HepG2 (cell line): ENCODE measurements at regions not wholly inside any gene's neighbourhood (a gene's known extent, or its start where the extent isn't known, plus 50 kb on each side); places are given as distances from the start of the nearest gene placed in this dataset.

Experiments
- ATAC-seq: fragments of 200-7000 bp; cut with Tn5 transposase; 3 replicates; pipeline ENCODE4 v1.9.1; 2020; ENCODE audit warnings: mild to moderate bottlenecking, moderate library complexity
- BruUV-seq: library from RNA; stranded (reverse); fragments of 400-500 nt; replicated peaks from 2 replicates; lab custom pipeline; 2021; lab: Mats Ljungman, UMichigan
- CTCF ChIA-PET: fragments of 300-600 bp; formaldehyde crosslinking; extraction: SDS; loops from one replicate; lab custom pipeline; 2021; ENCODE audit warnings: low total read pairs, inconsistent platforms, low intra/inter-chr PET ratio; lab: Yijun Ruan, JAX
- POLR2A ChIA-PET: fragments of 350-600 bp; sonication (Branson Sonifier 250); formaldehyde crosslinking; loops from one replicate; lab custom pipeline; 2020; ENCODE audit warnings: antibody characterized with exemption, inconsistent platforms; lab: Yijun Ruan, JAX
- DNase-seq: peaks from one replicate; pipeline ENCODE4 v3.0.0-alpha.2; 2015; ENCODE audit warnings: low spot score
- FAIRE-seq: peaks from 3 replicates; lab custom pipeline; 2011; peaks lifted over from hg19 to GRCh38; lab: Jason Lieb, UNC
- H2AFZ ChIP-seq: one replicate; pipeline ENCODE4 v1.6.1; 2011; ENCODE audit warnings: low read length, inconsistent platforms
- H3K27ac ChIP-seq: fragments of 300-600 bp; 3 replicates; pipeline ENCODE4 v1.8.0; 2011; ENCODE audit warnings: mixed run types, mild to moderate bottlenecking, mixed read lengths, low read length, inconsistent platforms; ENCODE audit not compliant: insufficient read depth; ENCODE audit errors: extremely low read length
- H3K27me3 ChIP-seq, 2 experiments: fragments of 200-600 bp in 1 of 2; 2 replicates in 1 of 2; 3 replicates in 1 of 2; pipeline versions ENCODE4 v1.6.0 to v1.8.0; 2011; ENCODE audit warnings: low read length in 2 of 2, mild to moderate bottlenecking in 2 of 2, moderate library complexity in 2 of 2, inconsistent platforms in 1 of 2; ENCODE audit not compliant: insufficient read depth in 2 of 2, control insufficient read depth in 1 of 2
- H3K36me3 ChIP-seq, 2 experiments: fragments of 200-600 bp in 1 of 2; replicated peaks in 1 of 2; 2 replicates in 1 of 2; 3 replicates in 1 of 2; pipeline versions ENCODE4 v1.5.1 to v1.8.0; 2011; ENCODE audit warnings: low read length in 2 of 2, inconsistent platforms in 1 of 2; ENCODE audit not compliant: insufficient read depth in 2 of 2, control insufficient read depth in 1 of 2
- H3K4me1 ChIP-seq: 2 replicates; pipeline ENCODE4 v1.5.1; 2012; ENCODE audit warnings: low read length, inconsistent platforms; ENCODE audit not compliant: insufficient read depth
- H3K4me2 ChIP-seq: 2 replicates; pipeline ENCODE4 v1.6.0; 2011; ENCODE audit warnings: low read depth, low read length, inconsistent platforms
- H3K4me3 ChIP-seq, 3 experiments: fragments of 200-600 bp in 1 of 3; sonication (generic), shearing (Covaris generic) in 1 of 3; replicated peaks in 1 of 3; 2 replicates each; pipeline ENCODE4 v1.5.1; 2011 to 2016; ENCODE audit warnings: low read length in 3 of 3, inconsistent platforms in 2 of 3, low read depth in 2 of 3, mild to moderate bottlenecking in 2 of 3, control low read depth in 1 of 3, mixed read lengths in 1 of 3; ENCODE audit not compliant: insufficient read depth in 1 of 3
- H3K79me2 ChIP-seq: one replicate; pipeline ENCODE4 v1.6.1; 2011; ENCODE audit warnings: low read length, inconsistent platforms; ENCODE audit not compliant: insufficient read depth
- H3K9ac ChIP-seq: 2 replicates; pipeline ENCODE4 v1.6.0; 2011; ENCODE audit warnings: mild to moderate bottlenecking, low read depth, low read length, inconsistent platforms; ENCODE audit not compliant: insufficient read depth
- H3K9me3 ChIP-seq: 2 replicates; pipeline ENCODE4 v1.5.1; 2012; ENCODE audit warnings: mild to moderate bottlenecking, low read length
- H4K20me1 ChIP-seq: 2 replicates; pipeline ENCODE4 v1.6.0; 2011; ENCODE audit warnings: inconsistent platforms, mild to moderate bottlenecking, low read length, moderate library complexity; ENCODE audit not compliant: insufficient read depth
- CEBPB ChIP-seq: IDR thresholded peaks from 2 replicates; pipeline ENCODE4 v1.6.1; 2011; ENCODE audit warnings: low read depth, low read length, improper control_type of control experiment, borderline replicate concordance
- PHF8 ChIP-seq: sonication (generic); formaldehyde crosslinking; IDR thresholded peaks from 2 replicates; pipeline ENCODE4 v1.5.0; 2020; ENCODE audit warnings: missing genetic modification reagents
- SIX4 ChIP-seq: sonication (generic); formaldehyde crosslinking; IDR thresholded peaks from 2 replicates; pipeline ENCODE4 v1.4.0; 2020; ENCODE audit warnings: missing genetic modification reagents
- SRSF4 ChIP-seq: fragments of 200-400 bp; formaldehyde crosslinking; IDR thresholded peaks from one replicate; pipeline ENCODE4 v1.6.1; 2018; ENCODE audit warnings: mild to moderate bottlenecking, low read depth, low read length, moderate library complexity; ENCODE audit not compliant: poor library complexity, severe bottlenecking
- TRIM24 ChIP-seq: sonication (generic); formaldehyde crosslinking; IDR thresholded peaks from 2 replicates; pipeline ENCODE4 v1.8.0; 2022; ENCODE audit warnings: mild to moderate bottlenecking, missing genetic modification reagents
- ZC3H4 ChIP-seq: sonication (generic); formaldehyde crosslinking; IDR thresholded peaks from 2 replicates; pipeline ENCODE4 v1.4.0; 2020; ENCODE audit warnings: missing genetic modification reagents, borderline replicate concordance
- ZFAT ChIP-seq: sonication (generic); formaldehyde crosslinking; conservative IDR thresholded peaks from 2 replicates; pipeline ENCODE4 v1.8.1; 2023; ENCODE audit warnings: missing genetic modification reagents, inconsistent platforms
- ZIK1 ChIP-seq: sonication (generic); formaldehyde crosslinking; IDR thresholded peaks from 2 replicates; pipeline ENCODE4 v1.5.0; 2020; ENCODE audit warnings: mild to moderate bottlenecking, low read depth, missing genetic modification reagents, borderline replicate concordance
- ZSCAN25 ChIP-seq: sonication (generic); formaldehyde crosslinking; IDR thresholded peaks from 2 replicates; pipeline ENCODE4 v1.8.0; 2022; ENCODE audit warnings: mild to moderate bottlenecking, missing genetic modification reagents
- WGBS: methylation state at CpG from one replicate; pipeline ENCODE4 v1.1.6; 2017; ENCODE audit warnings: low lambda C conversion rate; 5-methylcytosine and 5-hydroxymethylcytosine counted together
- in situ Hi-C: cut with HindIII; loops from 2 replicates; pipeline ENCODE4 v1.10.0; 2017; ENCODE audit warnings: low pct_unique_long_range_greater_than_20kb; ENCODE audit not compliant: extremely low pct_ligation_motif_present
- intact Hi-C: fragments of 100-400 bp; cut with micrococcal nuclease; formaldehyde crosslinking; loops from one replicate; pipeline ENCODE4 v1.10.0; 2022; ENCODE audit not compliant: unreplicated experiment
- TF ChIP-seq, protein P1 (sequence below): sonication (generic); formaldehyde crosslinking; IDR thresholded peaks from 2 replicates; pipeline ENCODE4 v1.5.1; 2020; ENCODE audit warnings: missing genetic modification reagents, mild to moderate bottlenecking, borderline replicate concordance
- TF ChIP-seq, protein P2 (sequence below): IDR thresholded peaks from 2 replicates; pipeline ENCODE4 v1.6.1; 2016; ENCODE audit warnings: low read depth, control low read depth
- TF ChIP-seq, protein P3 (sequence below): sonication (generic); formaldehyde crosslinking; IDR thresholded peaks from 2 replicates; pipeline ENCODE4 v1.8.0; 2022; ENCODE audit warnings: missing genetic modification reagents, mild to moderate bottlenecking, borderline replicate concordance
- TF ChIP-seq, protein P4 (sequence below): sonication (generic); formaldehyde crosslinking; IDR thresholded peaks from 2 replicates; pipeline ENCODE4 v1.4.0; 2020; ENCODE audit warnings: mild to moderate bottlenecking, missing genetic modification reagents
- TF ChIP-seq, protein P5 (sequence below): sonication (generic); formaldehyde crosslinking; IDR thresholded peaks from 2 replicates; pipeline ENCODE4 v1.4.0; 2020; ENCODE audit warnings: missing genetic modification reagents

DNA sequence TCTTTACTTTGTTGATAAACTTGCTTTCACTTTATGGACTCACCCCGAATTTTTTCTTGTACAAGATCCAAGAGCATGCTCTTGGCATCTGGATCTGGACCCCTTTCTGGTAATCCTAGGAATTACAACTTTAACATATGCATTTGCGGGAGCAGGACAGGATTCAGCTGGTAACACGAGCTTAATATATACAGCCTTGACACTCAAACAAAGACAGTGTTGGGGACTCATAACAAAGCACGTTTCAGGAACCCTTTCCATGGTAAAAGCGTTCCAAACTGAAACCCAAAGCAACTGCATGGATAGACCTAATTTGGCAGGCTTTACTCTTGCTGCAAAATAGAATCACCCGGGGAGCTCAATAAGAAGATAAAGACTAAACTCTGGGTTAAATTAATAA lies 349.7 kb upstream of the AMELY start:
- Histone ChIP-seq H3K4me3 (no peak overlapping the region), H3K4me2 (no peak overlapping the region), H3K9me3 (no peaks in the 10 kb centered on the region), H3K36me3 (no peaks in the 10 kb centered on the region), H4K20me1 (no peaks in the 10 kb centered on the region), H3K27me3 (no peaks in the 10 kb centered on the region), H3K4me1 (no peaks in the 10 kb centered on the region), H2AFZ (no peak overlapping the region), H3K79me2 (no peaks in the 10 kb centered on the region), H3K9ac (no peak overlapping the region), H3K27ac (no peak overlapping the region)
- DNase-seq: no peak
- WGBS: 34% methylated on average over 6 of the region's 6 CpGs
- no peak for FAIRE-seq
- CTCF ChIA-PET: no interaction called here
- no TSS peak for BruUV-seq
- POLR2A ChIA-PET: no interaction called here
- ATAC-seq: no peak
- in situ Hi-C loops (no loop called here), intact Hi-C loops (no loop called here)
- TF ChIP-seq, protein P1, sequence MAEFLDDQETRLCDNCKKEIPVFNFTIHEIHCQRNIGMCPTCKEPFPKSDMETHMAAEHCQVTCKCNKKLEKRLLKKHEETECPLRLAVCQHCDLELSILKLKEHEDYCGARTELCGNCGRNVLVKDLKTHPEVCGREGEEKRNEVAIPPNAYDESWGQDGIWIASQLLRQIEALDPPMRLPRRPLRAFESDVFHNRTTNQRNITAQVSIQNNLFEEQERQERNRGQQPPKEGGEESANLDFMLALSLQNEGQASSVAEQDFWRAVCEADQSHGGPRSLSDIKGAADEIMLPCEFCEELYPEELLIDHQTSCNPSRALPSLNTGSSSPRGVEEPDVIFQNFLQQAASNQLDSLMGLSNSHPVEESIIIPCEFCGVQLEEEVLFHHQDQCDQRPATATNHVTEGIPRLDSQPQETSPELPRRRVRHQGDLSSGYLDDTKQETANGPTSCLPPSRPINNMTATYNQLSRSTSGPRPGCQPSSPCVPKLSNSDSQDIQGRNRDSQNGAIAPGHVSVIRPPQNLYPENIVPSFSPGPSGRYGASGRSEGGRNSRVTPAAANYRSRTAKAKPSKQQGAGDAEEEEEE (CRISPR knock-in tag): no peak
- TF ChIP-seq ZIK1 (CRISPR knock-in tag): no peak
- TF ChIP-seq ZSCAN25 (CRISPR knock-in tag): no peak
- TF ChIP-seq, protein P2, sequence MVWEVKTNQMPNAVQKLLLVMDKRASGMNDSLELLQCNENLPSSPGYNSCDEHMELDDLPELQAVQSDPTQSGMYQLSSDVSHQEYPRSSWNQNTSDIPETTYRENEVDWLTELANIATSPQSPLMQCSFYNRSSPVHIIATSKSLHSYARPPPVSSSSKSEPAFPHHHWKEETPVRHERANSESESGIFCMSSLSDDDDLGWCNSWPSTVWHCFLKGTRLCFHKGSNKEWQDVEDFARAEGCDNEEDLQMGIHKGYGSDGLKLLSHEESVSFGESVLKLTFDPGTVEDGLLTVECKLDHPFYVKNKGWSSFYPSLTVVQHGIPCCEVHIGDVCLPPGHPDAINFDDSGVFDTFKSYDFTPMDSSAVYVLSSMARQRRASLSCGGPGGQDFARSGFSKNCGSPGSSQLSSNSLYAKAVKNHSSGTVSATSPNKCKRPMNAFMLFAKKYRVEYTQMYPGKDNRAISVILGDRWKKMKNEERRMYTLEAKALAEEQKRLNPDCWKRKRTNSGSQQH: no peak
- TF ChIP-seq, protein P3, sequence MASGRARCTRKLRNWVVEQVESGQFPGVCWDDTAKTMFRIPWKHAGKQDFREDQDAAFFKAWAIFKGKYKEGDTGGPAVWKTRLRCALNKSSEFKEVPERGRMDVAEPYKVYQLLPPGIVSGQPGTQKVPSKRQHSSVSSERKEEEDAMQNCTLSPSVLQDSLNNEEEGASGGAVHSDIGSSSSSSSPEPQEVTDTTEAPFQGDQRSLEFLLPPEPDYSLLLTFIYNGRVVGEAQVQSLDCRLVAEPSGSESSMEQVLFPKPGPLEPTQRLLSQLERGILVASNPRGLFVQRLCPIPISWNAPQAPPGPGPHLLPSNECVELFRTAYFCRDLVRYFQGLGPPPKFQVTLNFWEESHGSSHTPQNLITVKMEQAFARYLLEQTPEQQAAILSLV: no peak
- TF ChIP-seq SIX4 (CRISPR knock-in tag): no peak
- no peak for TF ChIP-seq CEBPB
- no peak for TF ChIP-seq ZFAT
- no peak for TF ChIP-seq TRIM24 (CRISPR knock-in tag)
- TF ChIP-seq ZC3H4 (CRISPR knock-in tag): no peak
- TF ChIP-seq, protein P4, sequence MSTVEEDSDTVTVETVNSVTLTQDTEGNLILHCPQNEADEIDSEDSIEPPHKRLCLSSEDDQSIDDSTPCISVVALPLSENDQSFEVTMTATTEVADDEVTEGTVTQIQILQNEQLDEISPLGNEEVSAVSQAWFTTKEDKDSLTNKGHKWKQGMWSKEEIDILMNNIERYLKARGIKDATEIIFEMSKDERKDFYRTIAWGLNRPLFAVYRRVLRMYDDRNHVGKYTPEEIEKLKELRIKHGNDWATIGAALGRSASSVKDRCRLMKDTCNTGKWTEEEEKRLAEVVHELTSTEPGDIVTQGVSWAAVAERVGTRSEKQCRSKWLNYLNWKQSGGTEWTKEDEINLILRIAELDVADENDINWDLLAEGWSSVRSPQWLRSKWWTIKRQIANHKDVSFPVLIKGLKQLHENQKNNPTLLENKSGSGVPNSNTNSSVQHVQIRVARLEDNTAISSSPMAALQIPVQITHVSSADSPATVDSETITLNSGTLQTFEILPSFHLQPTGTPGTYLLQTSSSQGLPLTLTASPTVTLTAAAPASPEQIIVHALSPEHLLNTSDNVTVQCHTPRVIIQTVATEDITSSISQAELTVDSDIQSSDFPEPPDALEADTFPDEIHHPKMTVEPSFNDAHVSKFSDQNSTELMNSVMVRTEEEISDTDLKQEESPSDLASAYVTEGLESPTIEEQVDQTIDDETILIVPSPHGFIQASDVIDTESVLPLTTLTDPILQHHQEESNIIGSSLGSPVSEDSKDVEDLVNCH (CRISPR knock-in tag): no peak
- no peak for TF ChIP-seq SRSF4
- TF ChIP-seq, protein P5, sequence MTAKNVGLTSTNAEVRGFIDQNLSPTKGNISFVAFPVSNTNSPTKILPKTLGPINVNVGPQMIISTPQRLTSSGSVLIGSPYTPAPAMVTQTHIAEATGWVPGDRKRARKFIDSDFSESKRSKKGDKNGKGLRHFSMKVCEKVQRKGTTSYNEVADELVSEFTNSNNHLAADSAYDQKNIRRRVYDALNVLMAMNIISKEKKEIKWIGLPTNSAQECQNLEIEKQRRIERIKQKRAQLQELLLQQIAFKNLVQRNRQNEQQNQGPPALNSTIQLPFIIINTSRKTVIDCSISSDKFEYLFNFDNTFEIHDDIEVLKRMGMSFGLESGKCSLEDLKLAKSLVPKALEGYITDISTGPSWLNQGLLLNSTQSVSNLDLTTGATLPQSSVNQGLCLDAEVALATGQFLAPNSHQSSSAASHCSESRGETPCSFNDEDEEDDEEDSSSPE (CRISPR knock-in tag): no peak
- TF ChIP-seq PHF8 (CRISPR knock-in tag): no peak
